Ectodermal cell (in vitro differentiated cells): ENCODE measurements at regions not wholly inside any gene's neighbourhood (a gene's known extent, or its start where the extent isn't known, plus 50 kb on each side); places are given as distances from the start of the nearest gene placed in this dataset.

ENCODE experiments used
- H3K27ac ChIP-seq: 2 replicates; pipeline ENCODE4 v1.7.0; 2013; ENCODE audit warnings: mild to moderate bottlenecking, low read depth, low read length; ENCODE audit not compliant: insufficient read depth, poor library complexity, severe bottlenecking
- H3K27me3 ChIP-seq: 2 replicates; pipeline ENCODE4 v1.7.0; 2013; ENCODE audit warnings: mild to moderate bottlenecking, low read length; ENCODE audit not compliant: insufficient read depth, control insufficient read depth, poor library complexity, severe bottlenecking
- H3K36me3 ChIP-seq: one replicate; pipeline ENCODE4 v1.7.0; 2013; ENCODE audit warnings: low read length; ENCODE audit not compliant: control insufficient read depth, insufficient read depth
- H3K4me1 ChIP-seq: one replicate; pipeline ENCODE4 v1.7.0; 2013; ENCODE audit warnings: low read length; ENCODE audit not compliant: control insufficient read depth, insufficient read depth
- H3K4me3 ChIP-seq: 2 replicates; pipeline ENCODE4 v1.7.0; 2013; ENCODE audit warnings: low read depth, low read length, control low read depth; ENCODE audit not compliant: insufficient read depth
- H3K9me3 ChIP-seq: 2 replicates; pipeline ENCODE4 v1.7.0; 2013; ENCODE audit warnings: mild to moderate bottlenecking, low read length, moderate library complexity; ENCODE audit not compliant: control insufficient read depth
- WGBS, 2 experiments: methylation state at CpG; one replicate each; pipeline ENCODE4 v1.1.7; 2013; ENCODE audit warnings: missing lambda C conversion rate in 2 of 2; 5-methylcytosine and 5-hydroxymethylcytosine counted together

DNA sequence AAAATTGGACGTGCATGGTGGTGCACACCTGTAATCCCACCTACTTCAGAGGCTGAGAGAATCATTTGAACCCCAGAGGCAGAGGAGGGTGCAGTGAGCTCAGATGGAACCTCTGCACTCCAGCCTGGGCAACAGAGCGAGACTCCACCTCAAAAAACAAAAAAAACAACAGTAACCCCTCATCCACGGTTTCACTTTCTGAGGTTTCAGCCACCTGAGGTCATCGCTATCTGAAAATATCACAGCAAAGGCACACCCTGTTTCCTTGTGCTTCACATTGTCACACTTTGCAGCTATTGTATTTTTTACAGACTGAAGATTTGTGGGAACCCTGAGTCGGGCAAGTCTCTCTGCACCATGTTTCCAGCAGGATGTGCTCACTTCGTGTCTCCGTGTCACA lies 54.1 kb upstream of the FOXQ1 start:
- no peaks in the 10 kb centered on the region for H3K27me3 ChIP-seq
- no peaks in the 10 kb centered on the region for H3K9me3 ChIP-seq
- no peak overlapping the region for H3K27ac ChIP-seq
- WGBS, 2 experiments, result 93 to 96% methylated on average over 7 of the region's 7 CpGs
- no peaks in the 10 kb centered on the region for H3K4me1 ChIP-seq
- no peaks in the 10 kb centered on the region for H3K36me3 ChIP-seq
- H3K4me3 ChIP-seq, result no peak overlapping the region

DNA sequence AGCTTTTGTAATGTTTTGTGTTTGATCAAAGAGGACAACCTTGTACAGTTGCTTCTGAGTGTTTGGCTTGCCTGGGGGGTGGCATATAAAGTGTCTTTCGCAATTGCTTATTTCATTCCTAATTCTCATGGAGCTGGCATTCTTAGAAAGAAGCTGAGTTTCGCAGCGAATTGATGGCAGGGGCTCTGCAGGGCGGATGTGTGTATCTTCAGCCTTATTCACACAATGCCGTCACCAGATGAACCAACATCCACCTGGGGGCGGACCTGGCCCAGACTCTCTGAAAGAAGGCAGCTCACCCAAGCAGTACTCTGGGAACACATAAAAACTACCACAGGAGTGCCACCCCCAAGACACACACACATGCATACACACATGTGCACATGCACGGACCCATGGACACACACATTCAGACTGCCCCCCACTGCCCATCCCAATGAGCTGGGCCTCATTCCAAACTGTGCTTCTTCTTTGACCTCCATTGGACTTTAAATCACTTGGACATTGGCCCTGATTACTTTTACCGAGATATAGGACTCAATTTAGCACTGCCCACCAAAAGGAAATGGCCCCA lies 55.4 kb upstream of the FOXQ1 start:
- Histone ChIP-seq H3K27me3 (no peaks in the 10 kb centered on the region), H3K36me3 (no peaks in the 10 kb centered on the region), H3K9me3 (no peaks in the 10 kb centered on the region), H3K4me3 (no peak overlapping the region), H3K4me1 (no peaks in the 10 kb centered on the region), H3K27ac (no peak overlapping the region)
- WGBS, 2 experiments, result 94 to 96% methylated on average over 8 of the region's 8 CpGs

DNA sequence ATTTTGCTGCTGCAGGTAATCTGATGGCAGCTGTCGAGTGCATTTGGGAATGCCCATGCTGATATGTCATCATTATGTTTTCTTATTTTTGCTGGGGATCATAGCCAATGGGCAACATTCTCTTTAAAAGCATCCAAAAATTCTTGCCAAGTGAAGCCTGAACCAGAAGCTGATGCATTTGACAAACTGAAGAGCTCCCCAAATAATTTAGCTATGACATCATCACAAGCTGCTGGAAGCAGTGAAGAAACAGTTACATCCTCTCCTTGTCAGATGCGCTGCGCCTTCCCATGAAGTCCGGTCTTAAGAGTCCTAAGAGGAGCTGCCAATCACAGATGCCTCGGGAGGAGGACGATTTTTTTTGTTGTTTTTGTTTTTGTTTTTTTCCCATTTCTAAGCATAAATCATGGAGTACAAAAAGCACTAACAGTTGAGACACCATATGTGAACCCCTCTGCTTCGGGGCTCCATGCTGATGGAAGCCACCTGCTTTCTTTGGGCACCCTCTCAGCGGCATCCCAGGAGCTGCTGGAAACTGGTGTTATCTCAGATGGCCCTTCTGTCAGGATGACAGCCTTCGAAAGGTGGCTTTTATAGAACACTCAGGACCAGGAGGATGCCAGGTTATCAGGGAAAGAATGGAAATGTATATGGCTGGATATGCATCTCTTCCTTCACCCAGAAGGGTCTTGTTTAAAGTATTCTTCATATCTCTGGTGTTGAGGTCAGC lies 56.1 kb upstream of the FOXQ1 start:
- WGBS, 2 experiments, result 92 to 95% methylated on average over 7 to 9 of the region's 9 CpGs
- Histone ChIP-seq H3K27ac (no peak overlapping the region), H3K4me3 (no peak overlapping the region), H3K36me3 (no peaks in the 10 kb centered on the region), H3K9me3 (no peaks in the 10 kb centered on the region), H3K27me3 (no peaks in the 10 kb centered on the region), H3K4me1 (no peaks in the 10 kb centered on the region)

DNA sequence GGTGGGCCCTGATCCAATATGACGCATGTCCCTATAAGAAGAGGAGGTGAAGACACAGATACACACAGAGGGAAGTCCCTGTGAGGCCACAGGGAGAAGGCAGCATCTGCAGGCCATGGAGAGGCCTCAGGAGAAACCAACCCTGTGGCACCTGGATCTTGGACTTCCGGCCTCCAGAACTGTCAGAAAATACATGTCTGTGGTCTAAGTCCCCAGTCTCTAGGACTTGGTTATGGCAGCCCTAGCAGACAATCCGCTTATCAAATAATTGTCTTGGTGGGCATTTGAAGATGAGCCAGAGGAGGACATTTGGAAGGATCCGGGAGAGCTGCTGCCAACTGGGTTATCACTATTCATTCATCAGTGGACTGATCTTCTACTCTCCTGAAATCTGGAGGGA lies 57.6 kb upstream of the FOXQ1 start:
- 91 to 94% methylated on average over 4 of the region's 4 CpGs for WGBS, 2 experiments
- H3K27ac ChIP-seq, result no peak overlapping the region

DNA sequence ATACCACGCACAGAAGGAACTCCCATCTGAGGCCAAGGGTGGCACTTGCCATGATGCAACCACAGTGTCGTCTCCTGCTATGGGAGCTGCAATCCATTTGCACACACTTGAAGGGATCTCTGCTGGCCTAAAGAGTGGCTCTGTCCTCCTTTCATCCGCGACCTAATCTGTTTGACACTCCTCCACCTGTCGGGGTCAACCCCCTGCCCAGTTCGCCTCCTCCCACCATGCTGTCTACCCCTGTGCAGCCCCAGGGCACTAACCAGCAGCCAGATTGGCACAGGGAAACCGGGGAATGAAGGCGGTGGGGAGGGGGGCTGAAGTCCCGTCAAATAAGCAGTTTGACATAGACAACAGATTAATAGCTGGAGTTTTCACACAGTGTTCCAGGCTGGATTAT lies 58.1 kb upstream of the FOXQ1 start:
- no peak overlapping the region for H3K27ac ChIP-seq
- no peaks in the 10 kb centered on the region for H3K27me3 ChIP-seq
- H3K4me1 ChIP-seq, result no peaks in the 10 kb centered on the region
- H3K4me3 ChIP-seq, result no peak overlapping the region
- WGBS, 2 experiments, result 90 to 92% methylated on average over 9 of the region's 9 CpGs
- no peaks in the 10 kb centered on the region for H3K9me3 ChIP-seq
- H3K36me3 ChIP-seq, result no peaks in the 10 kb centered on the region

More for the DNA sequence above, 57.6 kb upstream of the FOXQ1 start:
- no peaks in the 10 kb centered on the region for H3K36me3 ChIP-seq
- H3K4me1 ChIP-seq, result no peaks in the 10 kb centered on the region
- H3K27me3 ChIP-seq, result no peaks in the 10 kb centered on the region
- H3K9me3 ChIP-seq, result no peaks in the 10 kb centered on the region
- no peak overlapping the region for H3K4me3 ChIP-seq

DNA sequence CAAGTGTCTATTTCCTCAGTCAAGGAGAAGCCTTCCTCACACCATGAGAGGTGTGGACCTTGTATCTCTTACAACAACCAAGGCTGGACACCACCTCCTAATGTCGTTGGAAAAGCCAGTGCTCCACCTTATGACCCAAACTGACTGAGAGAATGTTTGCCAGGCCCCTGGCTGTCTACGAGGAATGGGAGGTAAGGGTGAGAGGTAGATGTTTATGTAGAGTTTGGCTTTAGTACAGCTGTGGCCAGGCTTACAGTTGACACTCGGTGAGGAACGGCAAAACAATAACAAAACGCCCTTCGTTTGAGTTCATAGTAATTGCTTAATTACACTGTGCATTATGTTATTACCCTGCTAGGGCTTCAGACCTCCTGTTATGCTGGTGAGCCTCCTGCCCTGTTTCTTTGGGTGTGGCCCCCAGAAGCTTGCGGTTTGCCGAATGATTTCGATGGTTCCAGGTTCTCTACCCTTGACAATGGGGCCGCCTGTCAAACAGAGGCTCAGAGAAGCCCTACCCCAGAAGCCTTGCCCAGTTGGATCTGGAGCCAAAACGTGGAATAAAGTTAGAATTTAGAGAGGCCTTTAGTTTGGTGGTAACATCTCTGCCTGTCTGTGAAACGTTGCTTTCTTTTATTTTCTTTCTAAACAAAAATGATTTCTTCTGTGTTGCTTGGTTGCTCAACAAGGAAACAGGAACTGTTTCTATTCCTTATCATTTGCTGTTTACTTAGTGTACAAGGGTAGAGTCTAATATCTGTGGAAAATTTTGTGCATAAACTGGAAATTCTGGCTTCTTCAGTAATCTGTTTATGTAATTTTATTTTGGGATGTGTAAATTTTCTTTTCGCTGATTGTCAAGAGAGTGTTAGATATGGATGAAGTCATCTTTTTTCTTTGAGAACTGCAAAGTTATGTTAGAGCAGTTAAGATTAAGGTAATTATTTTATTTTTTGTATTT lies 60.4 kb upstream of the FOXQ1 start:
- 91 to 93% methylated on average over 12 to 13 of the region's 13 CpGs for WGBS, 2 experiments
- no peak overlapping the region for H3K27ac ChIP-seq
- H3K36me3 ChIP-seq, result no peaks in the 10 kb centered on the region

DNA sequence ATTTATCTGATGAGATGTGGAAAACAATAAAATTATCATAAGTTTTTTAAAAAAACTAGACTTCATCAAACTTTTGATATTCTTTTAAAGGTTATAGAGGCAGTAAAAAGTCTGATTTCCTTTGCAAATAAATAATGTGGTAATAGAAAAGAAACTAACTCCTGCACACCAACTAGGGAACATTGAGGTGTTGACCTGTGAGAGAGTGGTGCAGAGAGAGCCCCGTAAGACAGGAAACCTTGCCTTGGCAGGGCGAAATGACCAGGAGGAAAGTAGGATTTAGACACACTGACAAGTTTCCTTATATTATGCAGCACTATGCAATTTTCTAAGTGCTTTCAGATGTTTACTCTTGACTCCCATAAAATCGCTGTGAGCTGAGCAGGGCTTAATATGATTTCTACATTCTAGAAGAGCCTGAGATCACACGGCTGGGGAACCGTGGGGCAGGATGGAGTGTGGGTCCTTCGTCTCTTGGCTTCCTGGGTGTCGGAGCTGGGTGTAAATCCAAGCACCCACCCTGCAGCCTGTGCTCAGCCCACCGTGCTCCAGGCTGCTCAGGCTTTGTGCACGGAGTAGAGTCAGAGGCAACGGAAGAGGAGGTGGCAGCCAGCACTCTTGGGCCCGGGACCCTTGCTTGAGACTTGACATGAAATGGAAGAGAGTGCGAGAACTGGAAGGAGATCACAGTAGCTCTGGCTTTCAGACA lies 61.3 kb upstream of the FOXQ1 start:
- Histone ChIP-seq H3K27ac (no peak overlapping the region), H3K27me3 (no peaks in the 10 kb centered on the region), H3K36me3 (no peaks in the 10 kb centered on the region), H3K9me3 (no peaks in the 10 kb centered on the region), H3K4me3 (no peak overlapping the region), H3K4me1 (no peaks in the 10 kb centered on the region)
- WGBS, 2 experiments, result 88 to 89% methylated on average over 12 of the region's 12 CpGs

More for the DNA sequence above, 60.4 kb upstream of the FOXQ1 start:
- H3K27me3 ChIP-seq, result no peaks in the 10 kb centered on the region
- H3K4me1 ChIP-seq, result no peaks in the 10 kb centered on the region
- no peaks in the 10 kb centered on the region for H3K9me3 ChIP-seq
- H3K4me3 ChIP-seq, result no peak overlapping the region

DNA sequence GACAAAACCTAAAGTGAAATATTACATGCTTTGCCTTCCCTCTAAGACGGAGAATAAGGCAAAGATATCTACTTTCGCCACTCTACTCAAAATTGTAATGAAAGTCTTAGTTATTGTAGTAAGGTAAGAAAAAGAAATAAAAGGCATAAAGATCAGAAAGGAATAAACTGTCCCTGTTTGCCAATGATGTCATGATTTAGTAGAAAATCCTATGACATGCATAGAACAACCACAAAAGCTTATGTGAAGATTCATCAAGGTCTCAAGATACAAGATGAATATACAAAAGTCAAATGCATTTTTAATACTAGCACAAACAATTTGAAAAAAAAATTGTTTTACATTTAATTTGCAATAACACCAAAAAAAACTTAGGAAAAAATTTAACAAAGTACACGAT lies 64.0 kb upstream of the FOXQ1 start:
- Histone ChIP-seq H3K27ac (no peak overlapping the region), H3K36me3 (no peaks in the 10 kb centered on the region), H3K4me1 (no peaks in the 10 kb centered on the region), H3K9me3 (no peaks in the 10 kb centered on the region), H3K4me3 (no peak overlapping the region), H3K27me3 (no peaks in the 10 kb centered on the region)
- 84 to 100% methylated on average over 1 to 3 of the region's 3 CpGs for WGBS, 2 experiments

DNA sequence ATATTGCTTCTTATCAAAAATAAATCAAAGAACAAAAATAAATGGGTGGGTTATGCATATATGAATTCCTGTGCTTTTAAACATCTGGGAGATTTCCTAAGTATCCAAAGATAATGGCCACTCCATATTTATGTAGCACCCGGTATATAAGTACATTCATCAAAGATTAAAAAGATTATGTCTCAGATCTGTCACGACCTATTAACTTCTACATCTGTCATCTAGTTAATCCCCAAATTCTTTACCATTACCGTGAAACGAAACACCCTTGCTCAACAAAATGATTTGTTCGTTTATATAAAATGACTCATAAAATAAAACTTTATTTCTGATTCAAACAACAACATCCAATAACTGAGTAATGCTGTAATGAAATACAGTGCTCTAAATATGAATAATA lies 64.8 kb upstream of the FOXQ1 start:
- H3K9me3 ChIP-seq, result no peaks in the 10 kb centered on the region
- no peaks in the 10 kb centered on the region for H3K4me1 ChIP-seq
- no peak overlapping the region for H3K27ac ChIP-seq
- no peaks in the 10 kb centered on the region for H3K27me3 ChIP-seq
- no peaks in the 10 kb centered on the region for H3K36me3 ChIP-seq
- no peak overlapping the region for H3K4me3 ChIP-seq
- 94 to 95% methylated on average over 4 to 5 of the region's 5 CpGs for WGBS, 2 experiments
